22Rv1 (cell line): ENCODE measurements at regions not wholly inside any gene's neighbourhood (a gene's known extent, or its start where the extent isn't known, plus 50 kb on each side); places are given as distances from the start of the nearest gene placed in this dataset.
"Not testable (repeated sequence)": the region's sequence is repeated elsewhere in the genome, so short reads cannot be mapped to it uniquely, and the experiment has no call there.

Source experiments
- ZFX ChIP-seq: fragments of 450-650 bp; IDR thresholded peaks from 2 replicates; pipeline ENCODE4 v1.6.1; 2017; ENCODE audit warnings: antibody characterized with exemption, borderline replicate concordance
- TF ChIP-seq, protein P1 (sequence below): fragments of 450-650 bp; IDR thresholded peaks from 2 replicates; pipeline ENCODE4 v1.5.1; 2017; ENCODE audit warnings: mild to moderate bottlenecking

DNA sequence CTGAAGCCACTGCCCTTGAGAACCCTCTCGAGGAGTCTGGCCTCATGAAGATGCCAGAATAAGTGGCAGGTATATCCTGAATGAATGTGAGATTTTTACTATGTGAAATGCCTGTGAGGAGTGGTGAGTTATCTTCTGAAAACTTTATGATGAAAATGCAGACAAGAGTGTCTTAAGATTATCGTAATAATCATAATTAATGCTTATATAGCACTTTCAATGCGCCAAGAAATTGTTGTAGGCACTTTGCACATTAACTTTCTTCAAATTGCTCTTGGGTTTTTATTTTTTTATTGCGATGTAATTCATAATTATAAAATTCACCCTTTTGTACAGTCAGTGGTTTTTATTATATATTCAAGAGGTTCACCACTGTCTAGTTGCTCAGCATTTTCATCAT, 879.1 kb upstream of the DEFB115 start:
- TF ChIP-seq, protein P1, sequence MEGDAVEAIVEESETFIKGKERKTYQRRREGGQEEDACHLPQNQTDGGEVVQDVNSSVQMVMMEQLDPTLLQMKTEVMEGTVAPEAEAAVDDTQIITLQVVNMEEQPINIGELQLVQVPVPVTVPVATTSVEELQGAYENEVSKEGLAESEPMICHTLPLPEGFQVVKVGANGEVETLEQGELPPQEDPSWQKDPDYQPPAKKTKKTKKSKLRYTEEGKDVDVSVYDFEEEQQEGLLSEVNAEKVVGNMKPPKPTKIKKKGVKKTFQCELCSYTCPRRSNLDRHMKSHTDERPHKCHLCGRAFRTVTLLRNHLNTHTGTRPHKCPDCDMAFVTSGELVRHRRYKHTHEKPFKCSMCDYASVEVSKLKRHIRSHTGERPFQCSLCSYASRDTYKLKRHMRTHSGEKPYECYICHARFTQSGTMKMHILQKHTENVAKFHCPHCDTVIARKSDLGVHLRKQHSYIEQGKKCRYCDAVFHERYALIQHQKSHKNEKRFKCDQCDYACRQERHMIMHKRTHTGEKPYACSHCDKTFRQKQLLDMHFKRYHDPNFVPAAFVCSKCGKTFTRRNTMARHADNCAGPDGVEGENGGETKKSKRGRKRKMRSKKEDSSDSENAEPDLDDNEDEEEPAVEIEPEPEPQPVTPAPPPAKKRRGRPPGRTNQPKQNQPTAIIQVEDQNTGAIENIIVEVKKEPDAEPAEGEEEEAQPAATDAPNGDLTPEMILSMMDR, result not testable (repeated sequence)
- not testable (repeated sequence) for TF ChIP-seq ZFX
